IMR-90 (cell line): ENCODE measurements at regions not wholly inside any gene's neighbourhood (a gene's known extent, or its start where the extent isn't known, plus 50 kb on each side); places are given as distances from the start of the nearest gene placed in this dataset.

Experiments used
- ATAC-seq: fragments of 200-7000 bp; cut with Tn5 transposase; 2 replicates; pipeline ENCODE4 v1.9.1; 2020; ENCODE audit warnings: low read depth, mild to moderate bottlenecking, moderate library complexity
- BruUV-seq: library from RNA; stranded (reverse); fragments of 400-500 nt; replicated peaks from 2 replicates; lab custom pipeline; 2021; lab: Mats Ljungman, UMichigan
- CTCF ChIA-PET: fragments of 300-600 bp; formaldehyde crosslinking; extraction: SDS; loops from one replicate; lab custom pipeline; 2021; ENCODE audit warnings: antibody characterized with exemption; lab: Yijun Ruan, JAX
- POLR2A ChIA-PET: fragments of 300-600 bp; sonication (Branson Sonifier 250); formaldehyde crosslinking; loops from one replicate; lab custom pipeline; 2022; ENCODE audit warnings: antibody characterized with exemption; ENCODE audit not compliant: unreplicated experiment; lab: Charles Lee
- DNase-seq: peaks from one replicate; pipeline ENCODE4 v3.0.0; 2013
- H2AFZ ChIP-seq: replicated peaks from 2 replicates; pipeline ENCODE3; 2013; ENCODE audit warnings: low read length, mild to moderate bottlenecking; ENCODE audit not compliant: poor library complexity
- H2AK5ac ChIP-seq: 2 replicates; pipeline ENCODE4 v1.6.1; 2013; ENCODE audit warnings: low read depth, low read length, inconsistent platforms
- H2AK9ac ChIP-seq: replicated peaks from 2 replicates; pipeline ENCODE3; 2013; ENCODE audit warnings: mild to moderate bottlenecking, low read depth, low read length, moderate library complexity; ENCODE audit not compliant: poor library complexity
- H2BK120ac ChIP-seq: 2 replicates; pipeline ENCODE4 v1.6.1; 2013; ENCODE audit warnings: low read depth, low read length, inconsistent platforms
- H2BK15ac ChIP-seq: 3 replicates; pipeline ENCODE4 v1.6.1; 2013; ENCODE audit warnings: low read depth, low read length, inconsistent platforms
- H2BK20ac ChIP-seq: 2 replicates; pipeline ENCODE4 v1.6.1; 2013; ENCODE audit warnings: low read depth, mild to moderate bottlenecking, inconsistent platforms, low read length, moderate library complexity
- H2BK5ac ChIP-seq: 2 replicates; pipeline ENCODE4 v1.6.1; 2013; ENCODE audit warnings: mild to moderate bottlenecking, low read depth, low read length, inconsistent platforms; ENCODE audit not compliant: poor library complexity, severe bottlenecking
- H3K14ac ChIP-seq: replicated peaks from 2 replicates; pipeline ENCODE4 v1.6.1; 2013; ENCODE audit warnings: low read depth, low read length, inconsistent platforms
- H3K18ac ChIP-seq: 2 replicates; pipeline ENCODE4 v1.6.1; 2013; ENCODE audit warnings: low read depth, low read length, control low read depth
- H3K23ac ChIP-seq: 2 replicates; pipeline ENCODE4 v1.6.1; 2013; ENCODE audit warnings: low read depth, low read length, inconsistent platforms
- H3K27ac ChIP-seq: 2 replicates; pipeline ENCODE4 v1.5.1; 2013; ENCODE audit warnings: mild to moderate bottlenecking, control low read depth, low read length; ENCODE audit not compliant: insufficient read depth
- H3K27me3 ChIP-seq: 2 replicates; pipeline ENCODE4 v1.6.1; 2013; ENCODE audit warnings: low read length; ENCODE audit not compliant: control insufficient read depth, insufficient read depth
- H3K36me3 ChIP-seq: 2 replicates; pipeline ENCODE4 v1.6.1; 2013; ENCODE audit warnings: low read length, mixed read lengths; ENCODE audit not compliant: control insufficient read depth, insufficient read depth
- H3K4ac ChIP-seq: 2 replicates; pipeline ENCODE4 v1.6.1; 2013; ENCODE audit warnings: low read depth, low read length, inconsistent platforms
- H3K4me1 ChIP-seq: 2 replicates; pipeline ENCODE4 v1.6.1; 2013; ENCODE audit warnings: low read length, mixed read lengths; ENCODE audit not compliant: control insufficient read depth, insufficient read depth
- H3K4me2 ChIP-seq: 2 replicates; pipeline ENCODE4 v1.6.1; 2013; ENCODE audit warnings: low read depth, mild to moderate bottlenecking, control low read depth, low read length, moderate library complexity
- H3K4me3 ChIP-seq: 2 replicates; pipeline ENCODE4 v1.5.1; 2013; ENCODE audit warnings: low read depth, mild to moderate bottlenecking, control low read depth, low read length, moderate library complexity; ENCODE audit not compliant: insufficient read depth
- H3K56ac ChIP-seq: 2 replicates; pipeline ENCODE4 v1.6.1; 2013; ENCODE audit warnings: low read length, inconsistent platforms; ENCODE audit not compliant: insufficient read depth; ENCODE audit errors: extremely low read depth
- H3K79me1 ChIP-seq, 2 experiments: 2 replicates each; pipeline ENCODE4 v1.6.1; 2013; ENCODE audit warnings: low read length in 2 of 2, inconsistent platforms in 1 of 2, low read depth in 1 of 2
- H3K9ac ChIP-seq: 2 replicates; pipeline ENCODE4 v1.6.1; 2013; ENCODE audit warnings: low read depth, low read length, control low read depth
- H3K9me1 ChIP-seq: 2 replicates; pipeline ENCODE4 v1.6.1; 2013; ENCODE audit warnings: low read length, inconsistent platforms; ENCODE audit not compliant: insufficient read depth
- H3K9me3 ChIP-seq: 2 replicates; pipeline ENCODE4 v1.6.1; 2013; ENCODE audit warnings: low read length; ENCODE audit not compliant: control insufficient read depth, insufficient read depth
- H4K20me1 ChIP-seq: 2 replicates; pipeline ENCODE4 v1.6.1; 2013; ENCODE audit warnings: low read length, inconsistent platforms; ENCODE audit not compliant: insufficient read depth
- H4K5ac ChIP-seq: 2 replicates; pipeline ENCODE4 v1.6.1; 2013; ENCODE audit warnings: mild to moderate bottlenecking, low read depth, low read length, control low read depth
- H4K8ac ChIP-seq, 2 experiments: 2 replicates each; pipeline ENCODE4 v1.6.1; 2013; ENCODE audit warnings: low read depth in 2 of 2, low read length in 2 of 2, control low read depth in 1 of 2, inconsistent platforms in 1 of 2
- H4K91ac ChIP-seq: 2 replicates; pipeline ENCODE4 v1.6.1; 2013; ENCODE audit warnings: low read depth, low read length, inconsistent platforms; ENCODE audit not compliant: insufficient read depth
- BHLHE40 ChIP-seq: fragments of 150-350 bp; IDR thresholded peaks from 2 replicates; pipeline ENCODE4 v1.6.1; 2016; ENCODE audit warnings: mild to moderate bottlenecking, low read depth, low read length
- CEBPB ChIP-seq: IDR thresholded peaks from 2 replicates; pipeline ENCODE4 v1.6.1; 2012; ENCODE audit warnings: low read depth, low read length, improper control_type of control experiment
- CHD1 ChIP-seq: IDR thresholded peaks from 2 replicates; pipeline ENCODE4 v1.6.1; 2012; ENCODE audit warnings: low read depth, low read length, improper control_type of control experiment
- CTCF ChIP-seq: conservative IDR thresholded peaks from 2 replicates; pipeline ENCODE4 v1.5.1; 2012; ENCODE audit warnings: mild to moderate bottlenecking, low read depth, low read length, improper control_type of control experiment
- ELK1 ChIP-seq: fragments of 150-350 bp; IDR thresholded peaks from 2 replicates; pipeline ENCODE4 v1.6.1; 2016; ENCODE audit warnings: low read depth, mild to moderate bottlenecking, low read length, moderate library complexity, borderline replicate concordance
- FOS ChIP-seq: fragments of 150-350 bp; IDR thresholded peaks from 2 replicates; pipeline ENCODE4 v1.6.1; 2016; ENCODE audit warnings: low read depth, low read length
- MAFK ChIP-seq: IDR thresholded peaks from 2 replicates; pipeline ENCODE4 v1.6.1; 2012; ENCODE audit warnings: low read depth, low read length, improper control_type of control experiment
- MAZ ChIP-seq: IDR thresholded peaks from 2 replicates; pipeline ENCODE4 v1.6.1; 2012; ENCODE audit warnings: low read depth, mild to moderate bottlenecking, low read length, improper control_type of control experiment, moderate library complexity, borderline replicate concordance
- MXI1 ChIP-seq: IDR thresholded peaks from 2 replicates; pipeline ENCODE4 v1.6.1; 2012; ENCODE audit warnings: low read depth, mild to moderate bottlenecking, low read length, moderate library complexity, borderline replicate concordance
- NFE2L2 ChIP-seq: fragments of 150-350 bp; IDR thresholded peaks from 2 replicates; pipeline ENCODE4 v1.6.1; 2016; ENCODE audit warnings: low read depth, mild to moderate bottlenecking, low read length
- POLR2A ChIP-seq: IDR thresholded peaks from 2 replicates; pipeline ENCODE4 v1.6.1; 2012; ENCODE audit warnings: mild to moderate bottlenecking, low read depth, low read length
- RAD21 ChIP-seq: IDR thresholded peaks from 2 replicates; pipeline ENCODE4 v1.6.1; 2012; ENCODE audit warnings: low read length, improper control_type of control experiment
- RCOR1 ChIP-seq: IDR thresholded peaks from 2 replicates; pipeline ENCODE4 v1.6.1; 2012; ENCODE audit warnings: mild to moderate bottlenecking, low read length, improper control_type of control experiment; ENCODE audit not compliant: insufficient replicate concordance
- RFX5 ChIP-seq: IDR thresholded peaks from 2 replicates; pipeline ENCODE4 v1.8.0; 2012; ENCODE audit warnings: low read depth, mild to moderate bottlenecking, low read length, moderate library complexity
- SMC3 ChIP-seq: fragments of 150-350 bp; IDR thresholded peaks from 2 replicates; pipeline ENCODE4 v1.6.1; 2016; ENCODE audit warnings: low read depth, mild to moderate bottlenecking, antibody characterized with exemption, low read length, moderate library complexity
- USF2 ChIP-seq: fragments of 150-350 bp; IDR thresholded peaks from 2 replicates; pipeline ENCODE4 v1.6.1; 2017; ENCODE audit warnings: mild to moderate bottlenecking, antibody characterized with exemption, low read length, low read depth
- WGBS, 2 experiments: methylation state at CpG; one replicate each; pipeline versions ENCODE4 v1.1.5 to v1.1.7; 2013; ENCODE audit warnings: missing lambda C conversion rate in 2 of 2; ENCODE audit not compliant: insufficient read length in 1 of 2; ENCODE audit errors: extremely low coverage in 2 of 2; 5-methylcytosine and 5-hydroxymethylcytosine counted together
- dilution Hi-C: fragments of 300-500 bp; cut with HindIII; formaldehyde crosslinking; loops from one replicate; pipeline ENCODE4 v1.14.3; 2018; ENCODE audit warnings: low sequenced_read_pairs; ENCODE audit not compliant: unreplicated experiment
- in situ Hi-C: fragments of 300-500 bp; cut with MboI; formaldehyde crosslinking; loops from 3 replicates; pipeline ENCODE4 v1.14.3; 2019; ENCODE audit warnings: low sequenced_read_pairs, inconsistent platforms, mixed read lengths
- intact Hi-C: fragments of 100-400 bp; cut with micrococcal nuclease; formaldehyde crosslinking; loops from 2 replicates; pipeline ENCODE4 v1.10.0; 2022

GRCh38 chr16:64133366-64133765 lies 988.5 kb downstream of the CDH11 start:
- DNase-seq (no peak), ATAC-seq (no peak)
- H2BK5ac ChIP-seq = no peak overlapping the region
- intact Hi-C loops = no loop called here
- no peak overlapping the region for H4K5ac ChIP-seq
- in situ Hi-C loops = no loop called here
- no TSS peak for BruUV-seq
- TF ChIP-seq RFX5 = no peak
- TF ChIP-seq ELK1 = no peak
- TF ChIP-seq POLR2A = no peak
- no peak for TF ChIP-seq FOS
- no peak for TF ChIP-seq RCOR1
- no peak for TF ChIP-seq CHD1
- no peak for TF ChIP-seq MAZ
- TF ChIP-seq USF2 = no peak
- TF ChIP-seq MXI1 = no peak
- TF ChIP-seq CEBPB = no peak
- TF ChIP-seq BHLHE40 = no peak
- no peak for TF ChIP-seq RAD21
- no peak for TF ChIP-seq MAFK
- TF ChIP-seq SMC3 = no peak
- no peak for TF ChIP-seq NFE2L2
- no peak for TF ChIP-seq CTCF
- no peaks in the 10 kb centered on the region for H3K9me1 ChIP-seq
- no peak overlapping the region for H2BK20ac ChIP-seq
- no peak overlapping the region for H2BK15ac ChIP-seq
- H3K14ac ChIP-seq = no peak overlapping the region
- no peak overlapping the region for H3K27ac ChIP-seq
- H3K36me3 ChIP-seq = no peaks in the 10 kb centered on the region
- H3K9ac ChIP-seq = no peak overlapping the region
- H2AK5ac ChIP-seq = no peak overlapping the region
- no CpG with 5 or more reads among the region's 2 CpGs for WGBS, 2 experiments
- no peak overlapping the region for H3K4me2 ChIP-seq
- dilution Hi-C loops = no loop called here
- H3K4me3 ChIP-seq = no peak overlapping the region
- H4K20me1 ChIP-seq = no peaks in the 10 kb centered on the region
- H3K56ac ChIP-seq = no peak overlapping the region
- no peak overlapping the region for H4K8ac ChIP-seq
- no peak overlapping the region for H2BK120ac ChIP-seq
- no peak overlapping the region for H2AFZ ChIP-seq
- no peak overlapping the region for H2AK9ac ChIP-seq
- H3K18ac ChIP-seq = no peak overlapping the region
- ChIA-PET POLR2A (no interaction called here), CTCF (interaction anchor here (0.6 to 0.7 kb wide), 2 partner anchors 11 to 86 kb away, joined by 3 to 8 read pairs; no protein-coding TSS in a partner anchor)
- H3K23ac ChIP-seq = no peak overlapping the region
- H3K9me3 ChIP-seq = no peaks in the 10 kb centered on the region
- H3K79me1 ChIP-seq = no peaks in the 10 kb centered on the region
- H3K4ac ChIP-seq = no peak overlapping the region
- H3K4me1 ChIP-seq = no peaks in the 10 kb centered on the region
- H4K91ac ChIP-seq = no peak overlapping the region
- H3K27me3 ChIP-seq = no peaks in the 10 kb centered on the region; the same call in 1 of the 2 replicates
